Vagina (tissue), 2 donors: ENCODE measurements at regions not wholly inside any gene's neighbourhood (a gene's known extent, or its start where the extent isn't known, plus 50 kb on each side); places are given as distances from the start of the nearest gene placed in this dataset.

Source experiments
- DNase-seq, 2 donors: peaks; one replicate each; pipeline ENCODE4 v3.0.0-alpha.2; 2017; ENCODE audit errors: extremely low spot score in 2 of 2
- H3K27ac ChIP-seq: fragments of 200-600 bp; sonication (generic); one replicate; pipeline ENCODE4 v1.5.1; 2019
- H3K27me3 ChIP-seq: fragments of 200-600 bp; sonication (generic); one replicate; pipeline ENCODE4 v1.5.1; 2019
- H3K36me3 ChIP-seq, 2 donors: fragments of 200-600 bp; sonication (generic); one replicate each; pipeline ENCODE4 v1.5.1; 2017 to 2019
- H3K4me1 ChIP-seq: fragments of 200-600 bp; sonication (generic); one replicate; pipeline ENCODE4 v1.5.1; 2019
- H3K4me3 ChIP-seq, 2 donors: fragments of 200-600 bp; sonication (generic); 1 replicate in 1 of 2; 2 replicates in 1 of 2; pipeline ENCODE4 v1.5.1; 2016 to 2019
- H3K9me3 ChIP-seq: fragments of 200-600 bp; sonication (generic); one replicate; pipeline ENCODE4 v1.5.1; 2019
- CTCF ChIP-seq, 3 experiments: fragments of 450-650 bp in 2 of 3; fragments of 200-600 bp in 1 of 3; sonication (generic) in 1 of 3; IDR thresholded peaks; one replicate each; pipeline ENCODE4 v1.5.1; 2017 to 2019; ENCODE audit warnings: antibody characterized with exemption in 3 of 3, mild to moderate bottlenecking in 2 of 3, moderate library complexity in 2 of 3
- POLR2A ChIP-seq, 2 donors: fragments of 450-650 bp; IDR thresholded peaks; one replicate each; pipeline ENCODE4 v1.6.1; 2017; ENCODE audit warnings: antibody characterized with exemption in 2 of 2, mild to moderate bottlenecking in 2 of 2, moderate library complexity in 2 of 2
- POLR2AphosphoS5 ChIP-seq, 2 donors: sonication (generic); formaldehyde crosslinking; IDR thresholded peaks; one replicate each; pipeline ENCODE4 v1.9.0; 2017; ENCODE audit warnings: antibody characterized with exemption in 2 of 2, mild to moderate bottlenecking in 2 of 2, low read depth in 1 of 2; ENCODE audit not compliant: insufficient read depth in 1 of 2
- intact Hi-C: fragments of 100-400 bp; cut with DNase I; formaldehyde crosslinking; loops from one replicate; pipeline ENCODE4 v1.15.1; 2023

GRCh38 chr3:177640319-177640965 is 443.2 kb upstream of the TBL1XR1 start:
- Histone ChIP-seq H3K4me3 (no peak overlapping the region), H3K36me3 (no peaks in the 10 kb centered on the region), H3K27me3 (no peaks in the 10 kb centered on the region), H3K4me1 (peaks cover 6% of the 10 kb centered on the region), H3K27ac (no peak overlapping the region), H3K9me3 (no peaks in the 10 kb centered on the region)
- TF ChIP-seq CTCF (IDR thresholded peaks at IDR 0.05) (no peak), POLR2AphosphoS5 (IDR thresholded peaks at IDR 0.05; ENCODE audit: insufficient read depth in 1 of 2, low read depth in 1 of 2) (no peak), POLR2A (IDR thresholded peaks at IDR 0.05) (no peak)
- intact Hi-C loops = no loop called here
- DNase-seq = no peak

- Histone ChIP-seq H3K9me3 (no peaks in the 10 kb centered on the region), H3K36me3 (no peaks in the 10 kb centered on the region), H3K27me3 (no peaks in the 10 kb centered on the region), H3K27ac (no peak overlapping the region), H3K4me3 (no peak overlapping the region), H3K4me1 (peaks cover 6% of the 10 kb centered on the region)
- TF ChIP-seq POLR2AphosphoS5 (IDR thresholded peaks at IDR 0.05; ENCODE audit: insufficient read depth in 1 of 2, low read depth in 1 of 2) (no peak), POLR2A (IDR thresholded peaks at IDR 0.05) (no peak), CTCF (IDR thresholded peaks at IDR 0.05) (no peak)
- intact Hi-C loops = no loop called here
- DNase-seq = no peak
Observed at GRCh38 chr3:177641206-177641605, 443.9 kb upstream of the TBL1XR1 start.

- Histone ChIP-seq H3K36me3 (no peaks in the 10 kb centered on the region), H3K4me3 (no peak overlapping the region), H3K9me3 (no peaks in the 10 kb centered on the region), H3K4me1 (peaks cover 6% of the 10 kb centered on the region), H3K27ac (no peak overlapping the region), H3K27me3 (no peaks in the 10 kb centered on the region)
- TF ChIP-seq CTCF (IDR thresholded peaks at IDR 0.05) (no peak), POLR2AphosphoS5 (IDR thresholded peaks at IDR 0.05; ENCODE audit: insufficient read depth in 1 of 2, low read depth in 1 of 2) (no peak), POLR2A (IDR thresholded peaks at IDR 0.05) (no peak)
- intact Hi-C loops = no loop called here
- no peak for DNase-seq
Observed at GRCh38 chr3:177642042-177642803, 444.9 kb upstream of the TBL1XR1 start.

- H3K4me3 ChIP-seq = no peak overlapping the region
- intact Hi-C loops = no loop called here
- H3K4me1 ChIP-seq = peaks cover 6% of the 10 kb centered on the region
- no peaks in the 10 kb centered on the region for H3K36me3 ChIP-seq
- no peak overlapping the region for H3K27ac ChIP-seq
- H3K9me3 ChIP-seq = no peaks in the 10 kb centered on the region
- no peak for DNase-seq
- H3K27me3 ChIP-seq = no peaks in the 10 kb centered on the region
- TF ChIP-seq CTCF (IDR thresholded peaks at IDR 0.05) (no peak), POLR2A (IDR thresholded peaks at IDR 0.05) (no peak), POLR2AphosphoS5 (IDR thresholded peaks at IDR 0.05; ENCODE audit: insufficient read depth in 1 of 2, low read depth in 1 of 2) (no peak)
Observed at GRCh38 chr3:177642804-177643125, 445.5 kb upstream of the TBL1XR1 start.

DNA sequence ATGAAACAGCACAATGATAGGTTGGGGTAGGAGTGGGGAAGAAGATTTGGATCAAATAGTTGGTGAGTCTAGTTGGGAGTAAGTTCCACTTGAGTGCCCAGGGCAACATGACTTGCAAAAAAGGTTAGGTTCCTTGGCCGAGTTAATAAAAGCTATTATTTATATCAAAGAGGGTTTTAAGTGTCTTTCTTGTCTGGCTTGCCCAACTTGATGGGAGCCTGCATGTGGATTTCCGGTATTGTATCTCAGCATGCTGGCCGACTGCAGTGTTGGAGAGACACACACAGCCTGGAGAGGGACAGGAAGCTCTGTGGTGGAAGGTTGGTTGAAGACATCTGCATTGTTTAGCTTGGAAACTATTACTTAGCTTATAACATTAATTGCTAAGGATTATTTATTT is 449.5 kb upstream of the TBL1XR1 start:
- no peak overlapping the region for H3K4me3 ChIP-seq
- H3K36me3 ChIP-seq = no peaks in the 10 kb centered on the region
- intact Hi-C loops = no loop called here
- TF ChIP-seq POLR2A (IDR thresholded peaks at IDR 0.05) (no peak), POLR2AphosphoS5 (IDR thresholded peaks at IDR 0.05; ENCODE audit: insufficient read depth in 1 of 2, low read depth in 1 of 2) (no peak), CTCF (IDR thresholded peaks at IDR 0.05) (no peak)
- no peaks in the 10 kb centered on the region for H3K9me3 ChIP-seq
- no peak overlapping the region for H3K27ac ChIP-seq
- no peaks in the 10 kb centered on the region for H3K4me1 ChIP-seq
- no peak for DNase-seq
- no peaks in the 10 kb centered on the region for H3K27me3 ChIP-seq
